Thyroid gland (tissue), 4 donors: ENCODE measurements at regions not wholly inside any gene's neighbourhood (a gene's known extent, or its start where the extent isn't known, plus 50 kb on each side); places are given as distances from the start of the nearest gene placed in this dataset.

Experiments
- DNase-seq, 2 donors: peaks; one replicate each; pipeline ENCODE4 v3.0.0-alpha.2; 2019
- H3K27ac ChIP-seq, 3 donors: fragments of 200-600 bp; sonication (generic); 1 replicate in 2 of 3; 2 replicates in 1 of 3; pipeline ENCODE4 v1.5.1; 2016 to 2019; ENCODE audit warnings: mild to moderate bottlenecking in 1 of 3, moderate library complexity in 1 of 3
- H3K27me3 ChIP-seq: fragments of 200-600 bp; sonication (generic); one replicate; pipeline ENCODE4 v1.5.1; 2019
- H3K36me3 ChIP-seq, 2 donors: fragments of 200-600 bp; sonication (generic); one replicate each; pipeline ENCODE4 v1.5.1; 2016 to 2019
- H3K4me1 ChIP-seq, 2 donors: fragments of 200-600 bp; sonication (generic); one replicate each; pipeline ENCODE4 v1.5.1; 2017 to 2019
- H3K4me3 ChIP-seq, 3 donors: fragments of 200-600 bp; sonication (generic); replicated peaks in 1 of 3; 1 replicate in 2 of 3; 2 replicates in 1 of 3; pipeline ENCODE4 v1.5.1; 2016; ENCODE audit warnings: mild to moderate bottlenecking in 1 of 3
- H3K9me3 ChIP-seq: fragments of 200-600 bp; sonication (generic); one replicate; pipeline ENCODE4 v1.5.1; 2017
- CTCF ChIP-seq, 6 experiments: fragments of 200-600 bp in 3 of 6; fragments of 450-650 bp in 3 of 6; sonication (generic) in 3 of 6; IDR thresholded peaks; one replicate each; pipeline ENCODE4 v1.5.1; 2016 to 2019; ENCODE audit warnings: antibody characterized with exemption in 6 of 6, mild to moderate bottlenecking in 2 of 6, inconsistent platforms in 1 of 6, moderate library complexity in 1 of 6
- POLR2A ChIP-seq, 2 donors: fragments of 450-650 bp; IDR thresholded peaks; one replicate each; pipeline ENCODE4 v1.6.1; 2017; ENCODE audit warnings: antibody characterized with exemption in 2 of 2, mild to moderate bottlenecking in 2 of 2, moderate library complexity in 1 of 2
- WGBS, 2 donors: methylation state at CpG; one replicate each; pipeline ENCODE4 v1.1.5; 2017; 5-methylcytosine and 5-hydroxymethylcytosine counted together
- intact Hi-C: fragments of 100-400 bp; cut with DNase I; formaldehyde crosslinking; loops from one replicate; pipeline ENCODE4 v1.15.1; 2023

DNA sequence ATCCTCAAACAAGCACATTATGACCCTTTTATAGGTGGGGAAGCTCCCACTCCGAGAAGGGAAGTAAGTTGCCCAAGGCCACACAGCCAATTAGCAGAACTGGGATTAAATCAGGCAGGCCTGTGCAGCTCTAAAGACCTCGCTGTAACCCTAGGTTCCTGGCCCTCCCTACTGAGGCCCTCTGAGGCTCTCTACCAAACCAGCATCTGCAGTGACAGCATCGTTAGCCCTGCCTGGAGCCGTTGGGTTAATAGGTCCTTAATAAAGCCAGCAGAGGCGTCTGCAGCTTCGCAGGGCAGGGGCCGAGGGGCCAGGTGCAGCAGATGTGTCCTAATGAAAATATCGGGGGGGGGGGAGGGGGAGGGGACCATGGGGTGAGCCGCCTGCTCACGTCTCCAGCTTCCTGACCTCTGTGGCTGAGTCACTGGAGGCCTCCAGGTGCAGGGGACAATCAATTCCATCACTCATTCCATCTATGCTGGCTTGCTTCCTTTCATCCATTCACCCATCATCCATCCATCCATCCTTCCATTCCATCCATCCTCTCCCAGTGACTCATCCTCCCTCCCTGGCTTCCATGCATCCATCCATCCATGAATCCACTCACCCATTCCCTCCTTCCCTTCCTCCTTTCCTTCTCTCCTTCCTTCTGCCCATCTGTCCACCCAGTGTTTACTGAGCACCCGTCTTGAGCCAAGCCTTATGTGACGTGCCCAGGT is 203.9 kb downstream of the C9orf50 start:
- Histone ChIP-seq H3K36me3 (no peaks in the 10 kb centered on the region), H3K27ac (peak overlapping the region in 1 of 3 donors; percentile 9), H3K27me3 (no peaks in the 10 kb centered on the region), H3K4me3 (no peak overlapping the region), H3K4me1 (peaks cover 22 to 25% of the 10 kb centered on the region in 2 donors), H3K9me3 (no peaks in the 10 kb centered on the region)
- WGBS, 2 donors: 55 to 81% methylated on average over 12 of the region's 12 CpGs
- intact Hi-C loops: no loop called here
- DNase-seq: no peak
- TF ChIP-seq CTCF (IDR thresholded peaks at IDR 0.05) (no peak), POLR2A (IDR thresholded peaks at IDR 0.05) (no peak)

DNA sequence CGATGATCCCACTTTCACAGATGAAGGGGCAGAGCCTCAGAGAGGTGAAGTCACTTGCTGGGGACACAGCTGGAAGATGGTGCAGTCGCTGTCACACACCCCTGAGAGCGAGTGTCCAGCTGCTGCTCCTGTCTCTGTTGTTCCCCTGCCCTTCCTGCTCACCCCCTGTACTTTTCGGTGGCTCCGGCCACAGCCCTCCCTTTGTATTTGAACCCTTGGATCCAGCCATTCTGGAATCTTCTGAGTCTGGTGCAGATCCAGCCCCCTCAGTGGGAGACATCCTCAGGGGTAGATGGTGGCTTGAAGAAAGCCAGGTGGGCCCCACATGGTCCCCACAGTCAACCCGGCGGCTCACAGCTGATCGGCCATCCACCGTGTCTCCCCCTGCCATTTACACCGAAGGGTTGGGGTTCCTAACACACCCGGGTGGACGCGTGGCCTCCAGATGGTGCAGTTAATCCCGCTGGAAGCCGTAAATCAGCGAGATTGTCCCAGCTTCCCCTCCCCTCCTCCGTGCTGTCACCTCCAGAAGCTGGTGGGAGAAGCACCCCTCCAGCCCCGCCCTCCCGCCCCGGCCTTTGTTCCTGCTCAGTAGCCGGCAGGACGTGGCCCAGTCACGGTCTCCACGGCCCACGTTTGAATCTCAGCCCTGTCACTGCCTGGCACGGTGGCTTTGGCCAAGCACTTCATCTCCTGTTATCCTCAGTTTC is 204.8 kb downstream of the C9orf50 start:
- H3K4me3 ChIP-seq: no peak overlapping the region
- intact Hi-C loops: no loop called here
- no peak for TF ChIP-seq CTCF (IDR thresholded peaks at IDR 0.05)
- no peak for TF ChIP-seq POLR2A (IDR thresholded peaks at IDR 0.05)
- H3K9me3 ChIP-seq: no peaks in the 10 kb centered on the region
- H3K4me1 ChIP-seq: peaks cover 22 to 25% of the 10 kb centered on the region in 2 donors
- H3K27ac ChIP-seq: peak overlapping the region in 2 of 3 donors; percentile 9 to 99
- no peak for DNase-seq
- no peaks in the 10 kb centered on the region for H3K27me3 ChIP-seq
- H3K36me3 ChIP-seq: no peaks in the 10 kb centered on the region
- 78 to 87% methylated on average over 20 to 25 of the region's 26 CpGs for WGBS, 2 donors

DNA sequence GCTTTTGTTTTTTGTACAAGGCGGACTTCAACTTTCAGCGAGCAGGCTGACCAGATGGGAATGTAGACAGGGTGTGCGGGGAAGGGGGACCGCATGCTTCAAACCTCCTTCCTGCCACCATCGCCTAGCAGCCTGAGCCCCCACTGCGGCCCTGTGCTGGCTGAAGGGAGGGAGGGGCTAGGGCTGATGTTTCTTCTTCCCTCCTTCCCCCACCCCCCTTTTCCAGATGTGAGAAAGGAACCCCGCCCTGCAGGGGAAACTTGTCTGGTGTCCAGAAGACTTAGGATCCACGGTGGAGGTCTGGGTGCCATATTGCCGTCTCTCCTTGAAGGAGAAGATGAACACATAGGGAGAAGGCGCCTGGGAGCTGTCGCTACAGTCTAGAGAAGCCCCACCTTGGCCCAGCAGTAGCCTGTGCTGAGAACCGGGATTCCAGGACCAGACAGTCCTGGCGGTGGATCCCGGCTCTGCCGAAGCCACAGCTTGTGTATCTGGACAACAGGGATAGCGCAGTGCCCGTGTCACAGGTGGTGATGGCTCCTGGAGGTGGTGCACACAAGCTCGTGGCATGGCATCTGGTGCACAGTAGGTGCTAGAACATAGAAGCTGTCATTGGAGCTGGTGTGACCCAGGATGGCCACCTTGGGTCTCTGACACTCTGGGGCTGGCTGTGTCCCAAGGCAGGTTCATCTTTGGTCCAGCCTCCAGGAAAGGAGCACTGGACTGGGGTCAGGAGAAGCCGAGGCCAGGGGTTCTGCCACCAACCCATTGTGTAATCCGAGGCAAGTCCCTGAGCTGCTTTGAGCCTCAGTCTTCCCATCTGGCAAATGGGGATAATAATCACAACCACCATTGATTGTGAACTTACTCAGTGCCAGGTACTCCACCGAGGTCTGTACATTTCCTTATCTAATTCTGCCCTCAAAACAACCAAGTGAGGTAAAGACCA is 205.6 kb downstream of the C9orf50 start:
- H3K27me3 ChIP-seq: no peaks in the 10 kb centered on the region
- 82 to 84% methylated on average over 18 to 19 of the region's 21 CpGs for WGBS, 2 donors
- no peaks in the 10 kb centered on the region for H3K36me3 ChIP-seq
- DNase-seq: no peak
- no peak overlapping the region for H3K4me3 ChIP-seq
- H3K27ac ChIP-seq: peak overlapping the region; percentile 99 to 100 (median 100)
- intact Hi-C loops: loop anchor here (5.0 kb wide), 1 partner anchor 67 kb away; no protein-coding TSS in a partner anchor
- H3K9me3 ChIP-seq: no peaks in the 10 kb centered on the region
- peaks cover 22 to 25% of the 10 kb centered on the region in 2 donors for H3K4me1 ChIP-seq
- TF ChIP-seq POLR2A (IDR thresholded peaks at IDR 0.05) (no peak), CTCF (IDR thresholded peaks at IDR 0.05) (no peak)

DNA sequence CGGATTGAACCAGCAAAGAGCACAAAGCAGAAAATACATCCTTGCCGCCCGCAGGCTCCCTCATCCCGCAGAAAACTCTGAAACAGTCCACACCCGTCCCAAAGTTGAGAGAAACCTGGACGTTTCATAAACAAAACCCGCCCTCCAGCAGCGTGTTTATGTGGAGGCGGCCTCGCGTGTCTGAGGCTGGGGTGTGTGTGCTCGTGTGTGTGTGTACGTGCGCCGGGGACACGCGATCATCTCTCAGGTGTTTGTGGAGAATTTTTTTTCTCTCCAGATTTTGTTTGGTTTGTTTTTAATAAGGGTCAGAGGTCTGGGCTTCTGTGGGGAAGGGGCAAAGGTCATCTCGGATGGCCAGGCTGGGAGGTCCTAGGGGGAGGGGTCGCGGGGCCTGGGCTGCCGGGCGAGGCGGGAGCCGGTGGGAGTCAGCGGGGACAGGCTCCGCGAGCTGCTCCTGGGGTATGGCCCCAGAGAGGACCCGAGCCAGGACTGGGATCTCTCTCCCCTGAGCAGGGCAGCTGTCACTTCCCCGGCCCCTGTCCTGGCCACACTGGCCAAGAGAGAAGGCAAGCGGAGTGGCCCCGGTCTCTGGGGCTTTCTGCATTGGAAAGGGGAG is 206.4 kb downstream of the C9orf50 start:
- Histone ChIP-seq H3K9me3 (no peaks in the 10 kb centered on the region), H3K4me3 (peak overlapping the region in 1 of 3 donors; percentile 35), H3K27me3 (no peaks in the 10 kb centered on the region), H3K36me3 (no peaks in the 10 kb centered on the region), H3K27ac (peak overlapping the region; percentile 99 to 100 (median 100)), H3K4me1 (peaks cover 22 to 25% of the 10 kb centered on the region in 2 donors)
- intact Hi-C loops: loop anchor here (5.0 kb wide), 1 partner anchor 68 kb away; no protein-coding TSS in a partner anchor
- no peak for TF ChIP-seq POLR2A (IDR thresholded peaks at IDR 0.05)
- no peak for TF ChIP-seq CTCF (IDR thresholded peaks at IDR 0.05)
- WGBS, 2 donors: 17 to 32% methylated on average over 17 to 27 of the region's 31 CpGs
- peak; percentile 75 to 81 for DNase-seq
